Karpas-422 (cell line): ENCODE measurements at regions not wholly inside any gene's neighbourhood (a gene's known extent, or its start where the extent isn't known, plus 50 kb on each side); places are given as distances from the start of the nearest gene placed in this dataset.
"Not testable (repeated sequence)": the region's sequence is repeated elsewhere in the genome, so short reads cannot be mapped to it uniquely, and the experiment has no call there.

ENCODE experiments used
- DNase-seq: peaks from one replicate; pipeline ENCODE4 v3.0.0-alpha.2; 2015
- H2AFZ ChIP-seq: fragments of 200-600 bp; sonication (generic); 2 replicates; pipeline ENCODE4 v1.6.1; 2014; ENCODE audit warnings: antibody characterized with exemption, low read length, mixed read lengths
- H3K27ac ChIP-seq: fragments of 200-600 bp; sonication (generic); 2 replicates; pipeline ENCODE4 v1.5.1; 2014; ENCODE audit warnings: mild to moderate bottlenecking, low read length, moderate library complexity
- H3K27me3 ChIP-seq: fragments of 200-600 bp; sonication (generic); 2 replicates; pipeline ENCODE4 v1.6.1; 2014; ENCODE audit warnings: low read length, mixed read lengths
- H3K36me3 ChIP-seq: fragments of 200-600 bp; sonication (generic); 2 replicates; pipeline ENCODE4 v1.6.1; 2014; ENCODE audit warnings: low read length, mixed read lengths; ENCODE audit not compliant: insufficient read depth
- H3K4me1 ChIP-seq: fragments of 200-600 bp; sonication (generic); 2 replicates; pipeline ENCODE4 v1.6.1; 2014; ENCODE audit warnings: mild to moderate bottlenecking, low read length, mixed read lengths
- H3K4me2 ChIP-seq: fragments of 200-600 bp; sonication (generic); 2 replicates; pipeline ENCODE4 v1.6.1; 2014; ENCODE audit warnings: low read length, low read depth, mild to moderate bottlenecking; ENCODE audit not compliant: poor library complexity, severe bottlenecking
- H3K4me3 ChIP-seq: fragments of 200-600 bp; sonication (generic); 2 replicates; pipeline ENCODE4 v1.5.1; 2014; ENCODE audit warnings: mild to moderate bottlenecking, antibody characterized with exemption, low read length, mixed read lengths
- H3K79me2 ChIP-seq: fragments of 200-600 bp; sonication (generic); 2 replicates; pipeline ENCODE4 v1.6.1; 2014; ENCODE audit warnings: mild to moderate bottlenecking, low read length, mixed read lengths
- H3K9ac ChIP-seq: fragments of 200-600 bp; sonication (generic); 2 replicates; pipeline ENCODE4 v1.6.0; 2014; ENCODE audit warnings: low read length
- H3K9me2 ChIP-seq: fragments of 200-600 bp; sonication (generic), shearing (Covaris generic); replicated peaks from 2 replicates; pipeline ENCODE4 v1.6.0; 2014; ENCODE audit warnings: mild to moderate bottlenecking, low read length, moderate library complexity; ENCODE audit not compliant: insufficient read depth
- H3K9me3 ChIP-seq: fragments of 300-700, 200-600 bp; sonication (generic); 2 replicates; pipeline ENCODE4 v1.6.1; 2014; ENCODE audit warnings: low read length, mixed read lengths
- H4K20me1 ChIP-seq: fragments of 200-600 bp; sonication (generic); 2 replicates; pipeline ENCODE4 v1.6.1; 2014; ENCODE audit warnings: mild to moderate bottlenecking, antibody characterized with exemption, low read length, low read depth; ENCODE audit not compliant: insufficient read depth

GRCh38 chr21:10440639-10441038 is 80.7 kb upstream of the TPTE start:
- not testable (repeated sequence) for H3K9me2 ChIP-seq, H3K4me1 ChIP-seq, H3K4me3 ChIP-seq, H3K36me3 ChIP-seq, DNase-seq, H3K27me3 ChIP-seq, H3K27ac ChIP-seq, H3K9ac ChIP-seq, H3K79me2 ChIP-seq, H4K20me1 ChIP-seq, H2AFZ ChIP-seq, H3K4me2 ChIP-seq
- H3K9me3 ChIP-seq, result peaks cover 28% of the 10 kb centered on the region

- H3K4me1 ChIP-seq, DNase-seq, H3K36me3 ChIP-seq, H4K20me1 ChIP-seq, H3K27ac ChIP-seq, H2AFZ ChIP-seq, H3K4me3 ChIP-seq, H3K9ac ChIP-seq, H3K79me2 ChIP-seq, H3K9me2 ChIP-seq, H3K4me2 ChIP-seq, H3K27me3 ChIP-seq: not testable (repeated sequence)
- H3K9me3 ChIP-seq, result peaks cover 28% of the 10 kb centered on the region
Observed at GRCh38 chr21:10442018-10442417, 79.4 kb upstream of the TPTE start.

GRCh38 chr21:10445685-10446084 is 75.7 kb upstream of the TPTE start:
- not testable (repeated sequence) for H3K79me2 ChIP-seq, H2AFZ ChIP-seq, H3K4me1 ChIP-seq, H3K4me3 ChIP-seq, H3K4me2 ChIP-seq, H3K27ac ChIP-seq, H3K9ac ChIP-seq, H4K20me1 ChIP-seq, DNase-seq, H3K36me3 ChIP-seq, H3K9me2 ChIP-seq, H3K27me3 ChIP-seq
- peaks cover 31% of the 10 kb centered on the region for H3K9me3 ChIP-seq

- H4K20me1 ChIP-seq, H3K4me2 ChIP-seq, H3K9ac ChIP-seq, H3K27me3 ChIP-seq, H3K36me3 ChIP-seq, H3K9me2 ChIP-seq, H3K79me2 ChIP-seq, H3K27ac ChIP-seq, DNase-seq, H2AFZ ChIP-seq, H3K4me1 ChIP-seq, H3K4me3 ChIP-seq: not testable (repeated sequence)
- peaks cover 28% of the 10 kb centered on the region for H3K9me3 ChIP-seq
Observed at GRCh38 chr21:10449451-10449850, 71.9 kb upstream of the TPTE start.

GRCh38 chr21:10451274-10451673 is 70.1 kb upstream of the TPTE start:
- H3K4me1 ChIP-seq, H3K79me2 ChIP-seq, H4K20me1 ChIP-seq, H3K9me2 ChIP-seq, H2AFZ ChIP-seq, H3K27me3 ChIP-seq, H3K36me3 ChIP-seq, H3K9ac ChIP-seq, H3K27ac ChIP-seq, H3K4me2 ChIP-seq, H3K4me3 ChIP-seq: not testable (repeated sequence)
- H3K9me3 ChIP-seq, result peaks cover 37% of the 10 kb centered on the region
- DNase-seq, result peak; percentile 19

GRCh38 chr21:10457765-10458164 is 63.6 kb upstream of the TPTE start:
- H3K4me3 ChIP-seq, result 0 out of 2 replicates have a peak overlapping the region, but pooled peaks have one; percentile 0
- not testable (repeated sequence) for H3K4me1 ChIP-seq, H2AFZ ChIP-seq, H4K20me1 ChIP-seq, H3K27me3 ChIP-seq, H3K9me2 ChIP-seq, H3K4me2 ChIP-seq, H3K27ac ChIP-seq, H3K36me3 ChIP-seq, H3K9ac ChIP-seq, H3K79me2 ChIP-seq
- DNase-seq, result peak; percentile 43
- peaks cover 49% of the 10 kb centered on the region for H3K9me3 ChIP-seq

- H3K9me3 ChIP-seq, result peaks cover 63% of the 10 kb centered on the region
- not testable (repeated sequence) for H3K4me2 ChIP-seq, H4K20me1 ChIP-seq, H2AFZ ChIP-seq, H3K27me3 ChIP-seq, H3K27ac ChIP-seq, H3K9ac ChIP-seq, H3K4me1 ChIP-seq, H3K79me2 ChIP-seq, H3K4me3 ChIP-seq, H3K36me3 ChIP-seq, H3K9me2 ChIP-seq
- DNase-seq, result peak; percentile 35
Observed at GRCh38 chr21:10460957-10461356, 60.4 kb upstream of the TPTE start.

- not testable (repeated sequence) for H3K4me3 ChIP-seq, H3K9ac ChIP-seq, H3K79me2 ChIP-seq, H3K9me2 ChIP-seq, H3K4me2 ChIP-seq, H4K20me1 ChIP-seq, H3K27ac ChIP-seq, H3K27me3 ChIP-seq, H3K36me3 ChIP-seq, H3K4me1 ChIP-seq, H2AFZ ChIP-seq
- H3K9me3 ChIP-seq, result peaks cover 68% of the 10 kb centered on the region
- DNase-seq, result peak; percentile 39
Observed at GRCh38 chr21:10461445-10461844, 59.9 kb upstream of the TPTE start.

- H3K36me3 ChIP-seq, result no peaks in the 10 kb centered on the region
- peak; percentile 38 for DNase-seq
- no peak overlapping the region for H3K9ac ChIP-seq
- H3K27me3 ChIP-seq, result no peaks in the 10 kb centered on the region
- no peak overlapping the region for H2AFZ ChIP-seq
- no peak overlapping the region for H3K27ac ChIP-seq
- H3K9me3 ChIP-seq, result peaks cover 71% of the 10 kb centered on the region
- no peaks in the 10 kb centered on the region for H4K20me1 ChIP-seq
- no peaks in the 10 kb centered on the region for H3K4me1 ChIP-seq
- H3K4me3 ChIP-seq, result no peak overlapping the region
- H3K9me2 ChIP-seq, result no peaks in the 10 kb centered on the region
- no peak overlapping the region for H3K4me2 ChIP-seq
- H3K79me2 ChIP-seq, result no peaks in the 10 kb centered on the region
Observed at GRCh38 chr21:10463156-10463555, 58.2 kb upstream of the TPTE start.
